NOMO-1 treated with dmso at 0.1 percent for 144 hours (cell line): ENCODE measurements at regions not wholly inside any gene's neighbourhood (a gene's known extent, or its start where the extent isn't known, plus 50 kb on each side); places are given as distances from the start of the nearest gene placed in this dataset.

Experiments used
- DNase-seq: peaks from one replicate; lab custom pipeline; 2025; ENCODE audit not compliant: unreplicated experiment; lab: John Stamatoyannopoulos, UW

GRCh38 chr2:3138621-3139020 lies 239.0 kb downstream of the EIPR1 start:
- DNase-seq: no peak

DNA sequence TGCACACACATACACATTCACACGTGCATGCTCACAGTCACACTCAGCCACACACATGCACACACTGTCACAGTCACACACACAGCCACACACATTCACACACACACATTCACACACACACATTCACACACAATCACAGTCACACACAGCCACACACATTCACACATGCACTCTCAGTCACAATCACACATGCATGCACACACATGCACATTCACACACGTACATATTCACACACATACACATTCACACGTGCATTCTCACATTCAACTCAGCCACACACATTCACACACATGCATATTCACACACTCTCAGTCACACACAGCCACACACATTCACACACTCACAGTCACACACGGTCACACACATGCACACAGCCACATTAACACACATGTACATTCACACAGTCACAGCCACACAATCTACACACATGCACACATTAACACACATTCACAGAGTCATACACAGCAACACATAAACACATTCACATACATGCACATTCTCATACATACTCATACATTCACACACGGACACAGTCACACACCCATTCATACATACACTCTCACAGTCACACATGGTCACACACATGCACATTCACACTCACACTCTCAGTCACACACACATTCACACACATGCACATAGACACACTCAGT lies 239.8 kb downstream of the EIPR1 start:
- DNase-seq: no peak

DNA sequence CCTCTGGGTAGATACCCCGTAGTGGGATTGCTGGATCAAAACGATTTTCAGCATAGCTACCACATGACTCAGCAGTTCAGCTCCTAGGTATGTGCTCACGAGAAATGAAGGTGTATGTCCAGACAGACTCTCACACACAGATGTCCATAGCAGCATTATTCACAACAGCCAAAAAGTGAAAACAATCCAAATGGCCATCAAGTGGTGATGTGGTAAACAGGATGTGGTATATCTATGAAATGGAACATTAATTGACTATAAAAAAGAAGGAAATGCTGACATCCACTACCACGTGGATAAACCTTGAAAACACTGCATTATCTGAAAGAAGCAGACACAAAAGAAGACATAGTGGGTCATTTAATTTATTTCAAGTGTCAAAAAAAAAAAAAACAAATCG lies 241.9 kb downstream of the EIPR1 start:
- no peak for DNase-seq

DNA sequence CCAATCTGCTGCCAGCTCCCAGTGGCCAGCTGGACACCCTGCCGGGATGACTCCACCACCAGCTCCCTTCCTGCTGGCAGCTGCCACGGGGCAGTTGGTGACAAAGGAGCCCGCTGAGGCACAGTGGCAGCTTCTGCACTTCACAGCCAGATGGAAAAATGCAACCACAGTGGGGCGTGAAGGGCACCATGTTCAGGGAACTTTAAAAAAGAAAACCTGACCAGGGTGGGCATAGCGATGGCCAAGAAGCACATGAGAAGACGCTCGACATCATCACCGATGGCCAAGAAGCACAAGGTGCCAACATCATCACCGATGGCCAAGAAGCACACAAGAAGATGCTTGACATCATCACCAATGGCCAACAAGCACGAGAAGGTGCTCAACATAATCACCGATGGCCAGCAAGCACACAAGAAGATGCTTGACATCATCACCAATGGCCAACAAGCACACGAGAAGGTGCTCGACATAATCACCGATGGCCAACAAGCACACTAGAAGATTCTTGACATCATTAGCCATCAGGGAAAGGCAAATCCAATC lies 243.5 kb downstream of the EIPR1 start:
- no peak for DNase-seq

- DNase-seq: no peak
These were observed 244.7 kb downstream of the EIPR1 start for GRCh38 chr2:3132966-3133365.

GRCh38 chr2:3132466-3132865 lies 245.2 kb downstream of the EIPR1 start:
- DNase-seq: no peak

GRCh38 chr2:3131636-3132326 lies 245.8 kb downstream of the EIPR1 start:
- DNase-seq: no peak

GRCh38 chr2:3130889-3131635 lies 246.6 kb downstream of the EIPR1 start:
- no peak for DNase-seq

GRCh38 chr2:3130444-3130843 lies 247.2 kb downstream of the EIPR1 start:
- no peak for DNase-seq

DNA sequence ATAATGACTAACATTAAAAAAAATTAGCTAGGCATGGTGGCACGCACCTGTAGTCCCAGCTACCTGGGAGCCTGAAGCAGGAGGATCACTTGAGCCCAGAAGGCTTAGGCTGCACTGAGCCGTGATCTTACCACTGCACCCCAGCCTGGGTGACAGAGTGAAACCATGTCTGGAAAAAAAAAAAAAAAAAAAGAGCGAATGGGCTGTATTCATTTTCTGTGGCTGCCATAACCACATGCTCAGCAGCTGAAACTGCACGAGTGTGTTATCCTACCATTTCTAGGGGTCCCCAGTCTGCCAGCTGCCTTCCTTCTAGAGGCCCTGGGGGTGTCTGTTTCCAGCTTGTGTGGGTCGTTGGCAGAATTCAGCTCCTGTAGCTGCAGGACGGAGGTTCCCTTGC lies 247.8 kb downstream of the EIPR1 start:
- no peak for DNase-seq

DNA sequence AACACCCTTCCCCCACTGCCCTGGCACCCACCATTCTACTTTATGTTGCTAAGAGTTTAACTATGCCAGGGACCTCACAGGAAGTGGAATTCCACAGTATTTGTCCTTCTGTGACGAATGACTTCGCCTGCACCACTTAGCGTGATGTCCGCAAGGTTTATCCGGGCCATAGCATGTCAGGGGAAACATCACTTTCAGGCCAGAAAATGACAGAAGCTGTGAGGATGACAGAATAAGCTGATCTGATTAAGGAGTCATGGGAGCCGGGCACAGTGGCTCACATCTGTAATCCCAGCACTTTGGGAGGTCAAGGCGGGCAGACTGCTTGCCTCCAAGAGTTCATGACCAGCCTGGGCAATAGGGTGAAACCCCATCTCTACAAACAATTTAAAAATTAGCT lies 248.8 kb downstream of the EIPR1 start:
- DNase-seq: no peak

- no peak for DNase-seq
These were observed 249.9 kb downstream of the EIPR1 start for GRCh38 chr2:3127710-3128109.

GRCh38 chr2:3126911-3127621 lies 250.6 kb downstream of the EIPR1 start:
- no peak for DNase-seq

- DNase-seq: no peak
These were observed 251.3 kb downstream of the EIPR1 start for GRCh38 chr2:3126171-3126910.

DNA sequence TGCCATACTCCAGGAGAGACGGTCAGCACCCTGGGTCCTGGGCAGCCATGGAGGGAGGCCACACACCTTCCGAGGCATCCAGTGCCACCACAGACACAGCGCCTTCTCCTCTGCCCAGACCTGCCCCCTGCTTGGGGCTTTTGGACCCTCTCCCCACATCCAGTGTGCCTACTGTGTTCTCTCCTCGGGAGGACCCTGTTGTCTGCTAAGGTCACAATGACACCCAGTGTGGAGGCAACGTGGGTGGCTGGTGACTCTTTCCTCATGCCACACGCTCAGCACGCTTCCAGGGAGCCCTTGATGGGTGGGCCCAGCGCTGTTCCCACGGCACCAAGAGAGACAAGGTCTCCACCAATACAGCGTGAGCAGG lies 251.9 kb downstream of the EIPR1 start:
- no peak for DNase-seq

- DNase-seq: no peak
These were observed 252.4 kb downstream of the EIPR1 start for GRCh38 chr2:3125001-3125760.

DNA sequence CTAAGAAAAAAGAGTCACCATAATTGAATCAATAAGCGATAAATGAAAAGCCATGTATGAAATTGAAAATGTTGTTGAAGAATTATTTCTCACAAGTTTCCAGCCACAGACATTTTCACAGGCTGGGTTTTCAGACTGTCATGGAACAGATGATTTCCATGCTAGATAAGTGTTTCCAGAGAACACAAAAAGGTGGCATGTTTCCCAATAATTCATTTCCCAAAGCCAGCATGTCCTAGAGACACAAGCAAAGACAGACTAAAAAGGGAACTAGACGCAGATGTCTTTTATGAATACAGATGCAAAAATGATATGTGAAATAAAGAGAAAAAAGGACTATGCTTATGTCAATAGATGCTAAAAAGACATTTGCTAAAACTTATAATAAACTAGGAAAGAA lies 255.1 kb downstream of the EIPR1 start:
- DNase-seq: no peak

DNA sequence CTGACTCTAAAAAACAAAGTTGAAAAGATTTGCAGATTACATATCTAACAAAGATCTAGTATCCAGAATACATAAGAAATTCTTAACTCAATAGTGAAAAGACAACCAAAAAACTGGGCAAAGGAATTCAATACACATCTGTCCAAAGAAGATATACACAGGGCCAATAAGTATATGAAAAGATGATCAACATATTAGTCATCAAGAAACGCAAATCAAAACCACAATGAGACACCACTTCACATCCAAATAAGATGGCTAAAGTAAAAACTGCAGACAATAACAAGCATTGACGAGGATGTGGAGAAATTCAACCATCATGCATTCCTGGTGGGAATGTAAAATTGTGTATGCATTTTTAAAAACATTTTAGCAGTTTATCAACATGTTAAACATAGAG lies 256.0 kb downstream of the EIPR1 start:
- DNase-seq: no peak

DNA sequence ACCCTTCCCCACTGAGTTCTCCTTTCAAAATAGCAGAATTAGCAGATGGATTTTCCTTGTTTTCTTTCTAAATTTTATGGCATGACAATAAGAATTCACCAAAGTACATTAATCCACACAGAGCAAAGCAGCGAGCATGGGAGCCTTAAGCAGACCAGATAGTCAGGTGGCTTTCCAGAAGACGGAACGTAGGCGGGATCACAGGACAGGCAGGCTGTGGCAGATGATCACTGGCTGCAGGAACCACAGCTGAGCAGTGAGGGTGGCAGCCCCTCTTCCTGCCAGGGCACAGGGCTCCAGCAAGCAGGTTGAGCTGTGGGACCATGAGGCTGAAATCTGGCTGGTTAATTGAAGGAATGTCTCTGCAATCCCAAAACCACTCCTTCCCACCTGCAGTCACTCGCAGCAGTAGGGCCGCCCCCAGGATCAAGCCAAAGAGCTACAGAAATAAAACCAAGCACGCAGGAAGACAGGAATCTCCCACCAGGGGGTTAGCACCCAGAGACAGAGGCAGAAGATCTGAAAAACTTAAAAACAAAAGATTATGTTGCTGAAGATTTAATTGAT lies 259.9 kb downstream of the EIPR1 start:
- no peak for DNase-seq

DNA sequence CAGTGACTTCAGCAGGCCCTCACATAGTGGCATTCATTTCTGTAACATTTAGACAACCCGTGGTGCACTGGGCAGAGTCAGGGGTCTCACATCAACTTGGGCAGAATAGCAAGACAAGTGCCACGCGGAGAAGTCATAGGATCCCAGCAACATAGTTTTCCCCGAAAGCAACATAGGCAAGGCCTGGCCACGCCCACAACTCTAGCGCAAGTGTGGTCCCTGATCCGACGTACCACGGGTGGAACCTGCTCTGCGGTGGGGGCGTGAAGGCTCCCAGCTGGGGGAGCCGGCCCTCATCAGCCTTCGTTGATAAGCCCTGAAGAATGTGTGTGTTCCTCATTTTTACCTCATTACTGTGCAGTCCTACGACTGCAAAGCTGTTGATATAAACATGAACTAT lies 261.2 kb downstream of the EIPR1 start:
- DNase-seq: no peak
